ENCODE measurements at regions not wholly inside any gene's neighbourhood (a gene's known extent, or its start where the extent isn't known, plus 50 kb on each side); places are given as distances from the start of the nearest gene placed in this dataset.

GRCh38 chr2:155070489-155070888 is 372.0 kb downstream of the KCNJ3 start:
- DNase-seq, result no peak
- intact Hi-C loops (cut with DNase I), result no loop called here

DNA sequence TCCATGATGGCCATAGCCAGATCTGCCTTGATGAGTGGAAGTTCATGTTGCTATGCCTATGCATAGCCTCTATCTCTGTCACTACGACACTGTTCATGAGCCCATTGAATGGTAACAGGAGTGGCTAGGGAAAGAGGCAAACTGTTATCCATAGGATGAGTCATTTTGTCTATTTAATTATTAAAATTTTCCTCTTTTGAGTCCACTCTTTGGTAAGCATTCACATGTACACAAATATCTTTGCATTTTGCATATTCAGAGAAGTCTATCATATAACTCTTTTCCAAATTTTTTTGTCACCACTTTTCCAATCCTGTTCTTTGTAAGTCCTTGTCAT is 364.4 kb downstream of the KCNJ3 start:
- no peak for DNase-seq
- intact Hi-C loops (cut with DNase I), result no loop called here

GRCh38 chr2:155062250-155062921 is 363.9 kb downstream of the KCNJ3 start:
- intact Hi-C loops (cut with DNase I), result no loop called here
- no peak for DNase-seq

- intact Hi-C loops (cut with DNase I), result no loop called here
- DNase-seq, result no peak
Measured at GRCh38 chr2:155060896-155061295, 362.4 kb downstream of the KCNJ3 start.

GRCh38 chr2:155054712-155055111 is 356.2 kb downstream of the KCNJ3 start:
- DNase-seq, result no peak
- intact Hi-C loops (cut with DNase I), result no loop called here

GRCh38 chr2:155043097-155043496 is 344.6 kb downstream of the KCNJ3 start:
- intact Hi-C loops (cut with DNase I), result no loop called here
- no peak for DNase-seq

- DNase-seq, result no peak
Measured at GRCh38 chr2:155035308-155035707, 336.8 kb downstream of the KCNJ3 start.

GRCh38 chr2:155033652-155034051 is 335.2 kb downstream of the KCNJ3 start:
- no peak for DNase-seq
- intact Hi-C loops (cut with DNase I), result no loop called here

More at GRCh38 chr2:155035308-155035707, 336.8 kb downstream of the KCNJ3 start:
- intact Hi-C loops (cut with DNase I), result no loop called here

- DNase-seq, result no peak
Measured at GRCh38 chr2:155030296-155030695, 331.8 kb downstream of the KCNJ3 start.

GRCh38 chr2:155026651-155027174 is 328.2 kb downstream of the KCNJ3 start:
- no peak for DNase-seq
- intact Hi-C loops (cut with DNase I), result no loop called here

More at GRCh38 chr2:155030296-155030695, 331.8 kb downstream of the KCNJ3 start:
- intact Hi-C loops (cut with DNase I), result no loop called here

DNA sequence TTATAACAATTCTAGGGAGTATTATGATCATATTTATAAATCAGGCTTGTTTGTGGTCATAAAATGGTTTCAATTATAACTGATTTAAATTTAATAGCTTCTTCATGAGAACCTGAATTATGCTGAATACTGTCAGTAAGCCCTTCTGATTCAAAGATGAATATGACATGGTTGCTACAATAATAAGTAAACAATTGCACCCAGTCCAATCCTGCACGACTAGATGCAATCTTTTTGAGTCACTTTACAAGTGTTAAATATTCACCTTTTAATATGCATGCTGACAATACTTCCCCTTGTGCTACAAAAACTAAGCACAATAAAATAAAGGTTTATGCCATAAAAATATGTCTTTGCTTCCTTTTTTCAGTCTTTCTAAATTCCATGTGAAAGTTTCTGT is 325.2 kb downstream of the KCNJ3 start:
- intact Hi-C loops (cut with DNase I), result no loop called here
- no peak for DNase-seq

DNA sequence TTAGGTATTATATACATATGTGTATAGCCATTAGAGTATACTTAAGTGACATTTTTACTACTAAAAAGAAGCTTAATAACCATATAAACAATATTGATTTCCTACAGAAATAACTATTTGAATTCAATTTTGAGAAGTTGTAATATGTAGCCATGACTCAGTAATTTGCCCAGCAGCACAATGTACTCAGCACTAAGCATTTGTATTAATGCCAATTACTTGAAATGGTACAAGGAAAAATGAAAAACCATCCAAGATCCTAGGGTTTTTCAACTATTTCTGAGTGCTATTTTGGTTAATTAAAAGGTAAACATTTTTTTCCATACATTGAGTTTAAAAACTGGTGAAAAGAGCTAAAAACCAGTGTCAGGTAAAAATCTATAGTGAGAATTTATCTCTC is 324.0 kb downstream of the KCNJ3 start:
- intact Hi-C loops (cut with DNase I), result no loop called here
- no peak for DNase-seq

DNA sequence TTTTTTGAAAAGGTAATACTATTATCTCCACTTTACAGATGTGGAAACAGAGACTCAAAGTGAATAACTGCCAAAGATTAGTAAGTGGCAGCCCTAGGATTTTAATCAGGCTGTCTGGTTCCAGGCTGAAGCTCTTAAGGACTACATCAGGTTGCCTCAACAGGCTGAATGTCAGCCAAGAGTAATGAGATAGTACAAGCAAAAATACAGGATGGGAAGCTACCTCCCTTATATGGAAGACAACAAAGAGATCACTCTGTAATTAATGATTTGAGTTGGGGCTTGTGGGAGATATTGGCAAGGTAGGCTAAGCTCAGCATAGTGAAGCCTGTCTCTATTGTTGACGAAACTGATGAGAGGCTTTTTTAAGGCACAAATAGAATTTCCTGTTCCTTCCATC is 323.1 kb downstream of the KCNJ3 start:
- DNase-seq, result no peak

DNA sequence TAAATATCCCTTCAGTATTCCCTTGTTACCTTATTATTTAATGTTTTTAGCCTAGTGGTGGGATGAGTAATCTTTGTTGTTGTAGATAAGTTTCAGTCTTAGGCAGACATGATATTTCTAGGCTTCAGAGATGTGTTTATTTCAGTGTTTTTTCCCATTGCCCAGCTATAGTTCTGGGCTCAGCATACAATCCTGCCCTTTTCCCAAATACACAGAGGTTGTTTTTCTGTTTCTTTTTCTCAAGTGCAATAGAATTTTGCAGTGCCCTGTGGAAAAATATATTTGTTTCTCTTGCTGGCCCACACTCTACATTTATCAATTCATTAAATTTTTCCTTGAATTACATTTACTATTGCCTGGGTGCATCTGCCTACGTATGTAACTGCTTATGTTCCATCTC is 321.8 kb downstream of the KCNJ3 start:
- DNase-seq, result no peak
- intact Hi-C loops (cut with DNase I), result no loop called here

More for the DNA sequence above, 323.1 kb downstream of the KCNJ3 start:
- intact Hi-C loops (cut with DNase I), result no loop called here

DNA sequence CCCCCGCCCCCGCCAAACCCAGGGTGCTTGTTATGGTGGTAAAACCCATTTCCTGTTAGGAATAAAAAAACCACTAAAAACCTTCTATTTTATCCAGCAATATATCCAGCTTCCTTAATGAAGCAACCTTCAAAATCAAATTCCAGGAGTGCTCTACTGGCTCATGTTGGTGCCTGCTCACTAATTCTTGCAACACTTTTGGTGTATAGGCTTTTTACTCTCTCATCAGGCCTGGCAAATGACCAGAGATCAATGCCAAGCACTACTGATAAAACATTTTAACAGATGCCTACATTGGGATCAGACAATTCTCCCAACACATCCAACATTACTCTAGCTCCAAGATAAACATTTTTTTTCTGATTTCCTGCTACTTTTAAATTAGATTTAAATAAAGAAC is 312.4 kb downstream of the KCNJ3 start:
- intact Hi-C loops (cut with DNase I), result no loop called here
- no peak for DNase-seq

DNA sequence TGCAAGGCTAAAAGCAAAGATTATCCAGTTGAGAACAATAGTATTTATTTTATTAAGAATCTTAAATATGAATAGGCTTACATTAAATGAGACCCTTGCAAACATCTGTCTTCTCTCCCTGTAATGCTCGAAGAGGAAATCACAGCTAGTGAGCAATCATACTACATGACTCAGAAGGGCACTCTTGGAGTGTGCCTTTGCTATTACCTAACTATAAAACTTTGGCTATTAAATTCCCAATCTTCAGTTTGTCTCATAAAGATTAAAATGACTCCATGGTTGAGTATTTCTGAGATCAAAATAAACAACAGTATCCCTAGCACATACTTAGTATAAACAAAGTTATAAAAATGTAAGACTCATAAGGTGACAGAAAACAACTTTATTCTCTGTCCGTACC is 296.9 kb downstream of the KCNJ3 start:
- intact Hi-C loops (cut with DNase I), result no loop called here
- DNase-seq, result no peak

GRCh38 chr2:154992826-154993225 is 294.3 kb downstream of the KCNJ3 start:
- no peak for DNase-seq
- intact Hi-C loops (cut with DNase I), result no loop called here

GRCh38 chr2:154978710-154979109 is 280.2 kb downstream of the KCNJ3 start:
- intact Hi-C loops (cut with DNase I), result no loop called here
- no peak for DNase-seq

- intact Hi-C loops (cut with DNase I), result no loop called here
- DNase-seq, result no peak
Measured at GRCh38 chr2:154978244-154978643, 279.7 kb downstream of the KCNJ3 start.

DNA sequence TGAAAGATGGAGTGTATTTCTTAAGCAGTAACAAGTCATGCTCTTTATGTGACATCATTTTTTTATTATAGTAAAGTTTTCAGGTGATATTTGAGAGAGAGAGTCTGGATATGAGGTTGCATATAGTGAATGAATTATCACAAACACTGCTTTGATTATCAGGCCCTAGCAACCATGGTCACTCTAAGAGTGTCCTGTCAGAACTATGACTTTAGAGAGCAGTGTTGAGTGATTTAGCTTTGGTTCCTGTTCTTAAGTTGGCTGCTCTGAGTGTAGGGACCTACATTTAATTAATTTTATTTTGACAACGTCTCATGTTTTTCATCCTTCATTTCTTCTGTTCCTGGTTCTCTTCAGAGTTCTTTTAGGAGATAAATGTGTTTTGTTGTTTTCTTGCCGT is 275.5 kb downstream of the KCNJ3 start:
- no peak for DNase-seq
- intact Hi-C loops (cut with DNase I), result no loop called here

DNA sequence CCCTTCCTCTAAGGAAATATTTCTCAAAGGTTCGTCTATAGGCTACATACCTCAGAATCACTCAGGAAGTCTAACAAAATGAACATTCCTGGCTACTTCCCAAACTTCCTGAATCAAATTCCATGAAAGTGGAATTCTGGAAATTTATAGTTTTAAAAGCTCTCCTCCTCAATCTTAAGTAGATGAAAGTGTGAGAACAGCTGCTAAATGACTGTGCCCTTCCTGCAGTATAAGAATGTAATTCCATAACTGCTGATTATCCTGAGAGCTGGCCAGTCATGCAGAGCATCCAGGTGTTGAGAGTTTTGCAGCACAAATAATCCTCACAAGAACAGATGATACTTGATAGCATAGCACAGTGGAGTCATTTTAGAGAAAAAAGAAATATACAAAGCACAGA is 265.0 kb downstream of the KCNJ3 start:
- intact Hi-C loops (cut with DNase I), result no loop called here
- no peak for DNase-seq

- intact Hi-C loops (cut with DNase I), result no loop called here
- DNase-seq, result no peak
Measured at GRCh38 chr2:154961676-154962075, 263.2 kb downstream of the KCNJ3 start.

Measured in head of caudate nucleus (tissue), 42 donors.